IMR-90 (cell line): ENCODE measurements at regions not wholly inside any gene's neighbourhood (a gene's known extent, or its start where the extent isn't known, plus 50 kb on each side); places are given as distances from the start of the nearest gene placed in this dataset.
A peak's percentile ranks its signal among the peaks of the same experiment; 100 is the strongest.

Source experiments
- ATAC-seq: fragments of 200-7000 bp; cut with Tn5 transposase; 2 replicates; pipeline ENCODE4 v1.9.1; 2020; ENCODE audit warnings: low read depth, mild to moderate bottlenecking, moderate library complexity
- BruUV-seq: library from RNA; stranded (reverse); fragments of 400-500 nt; replicated peaks from 2 replicates; lab custom pipeline; 2021; lab: Mats Ljungman, UMichigan
- CTCF ChIA-PET: fragments of 300-600 bp; formaldehyde crosslinking; extraction: SDS; loops from one replicate; lab custom pipeline; 2021; ENCODE audit warnings: antibody characterized with exemption; lab: Yijun Ruan, JAX
- POLR2A ChIA-PET: fragments of 300-600 bp; sonication (Branson Sonifier 250); formaldehyde crosslinking; loops from one replicate; lab custom pipeline; 2022; ENCODE audit warnings: antibody characterized with exemption; ENCODE audit not compliant: unreplicated experiment; lab: Charles Lee
- DNase-seq: peaks from one replicate; pipeline ENCODE4 v3.0.0; 2013
- H2AFZ ChIP-seq: replicated peaks from 2 replicates; pipeline ENCODE3; 2013; ENCODE audit warnings: low read length, mild to moderate bottlenecking; ENCODE audit not compliant: poor library complexity
- H2AK5ac ChIP-seq: 2 replicates; pipeline ENCODE4 v1.6.1; 2013; ENCODE audit warnings: low read depth, low read length, inconsistent platforms
- H2AK9ac ChIP-seq: replicated peaks from 2 replicates; pipeline ENCODE3; 2013; ENCODE audit warnings: mild to moderate bottlenecking, low read depth, low read length, moderate library complexity; ENCODE audit not compliant: poor library complexity
- H2BK120ac ChIP-seq: 2 replicates; pipeline ENCODE4 v1.6.1; 2013; ENCODE audit warnings: low read depth, low read length, inconsistent platforms
- H2BK15ac ChIP-seq: 3 replicates; pipeline ENCODE4 v1.6.1; 2013; ENCODE audit warnings: low read depth, low read length, inconsistent platforms
- H2BK20ac ChIP-seq: 2 replicates; pipeline ENCODE4 v1.6.1; 2013; ENCODE audit warnings: low read depth, mild to moderate bottlenecking, inconsistent platforms, low read length, moderate library complexity
- H2BK5ac ChIP-seq: 2 replicates; pipeline ENCODE4 v1.6.1; 2013; ENCODE audit warnings: mild to moderate bottlenecking, low read depth, low read length, inconsistent platforms; ENCODE audit not compliant: poor library complexity, severe bottlenecking
- H3K14ac ChIP-seq: replicated peaks from 2 replicates; pipeline ENCODE4 v1.6.1; 2013; ENCODE audit warnings: low read depth, low read length, inconsistent platforms
- H3K18ac ChIP-seq: 2 replicates; pipeline ENCODE4 v1.6.1; 2013; ENCODE audit warnings: low read depth, low read length, control low read depth
- H3K23ac ChIP-seq: 2 replicates; pipeline ENCODE4 v1.6.1; 2013; ENCODE audit warnings: low read depth, low read length, inconsistent platforms
- H3K27ac ChIP-seq: 2 replicates; pipeline ENCODE4 v1.5.1; 2013; ENCODE audit warnings: mild to moderate bottlenecking, control low read depth, low read length; ENCODE audit not compliant: insufficient read depth
- H3K27me3 ChIP-seq: 2 replicates; pipeline ENCODE4 v1.6.1; 2013; ENCODE audit warnings: low read length; ENCODE audit not compliant: control insufficient read depth, insufficient read depth
- H3K36me3 ChIP-seq: 2 replicates; pipeline ENCODE4 v1.6.1; 2013; ENCODE audit warnings: low read length, mixed read lengths; ENCODE audit not compliant: control insufficient read depth, insufficient read depth
- H3K4ac ChIP-seq: 2 replicates; pipeline ENCODE4 v1.6.1; 2013; ENCODE audit warnings: low read depth, low read length, inconsistent platforms
- H3K4me1 ChIP-seq: 2 replicates; pipeline ENCODE4 v1.6.1; 2013; ENCODE audit warnings: low read length, mixed read lengths; ENCODE audit not compliant: control insufficient read depth, insufficient read depth
- H3K4me2 ChIP-seq: 2 replicates; pipeline ENCODE4 v1.6.1; 2013; ENCODE audit warnings: low read depth, mild to moderate bottlenecking, control low read depth, low read length, moderate library complexity
- H3K4me3 ChIP-seq: 2 replicates; pipeline ENCODE4 v1.5.1; 2013; ENCODE audit warnings: low read depth, mild to moderate bottlenecking, control low read depth, low read length, moderate library complexity; ENCODE audit not compliant: insufficient read depth
- H3K56ac ChIP-seq: 2 replicates; pipeline ENCODE4 v1.6.1; 2013; ENCODE audit warnings: low read length, inconsistent platforms; ENCODE audit not compliant: insufficient read depth; ENCODE audit errors: extremely low read depth
- H3K79me1 ChIP-seq, 2 experiments: 2 replicates each; pipeline ENCODE4 v1.6.1; 2013; ENCODE audit warnings: low read length in 2 of 2, inconsistent platforms in 1 of 2, low read depth in 1 of 2
- H3K9ac ChIP-seq: 2 replicates; pipeline ENCODE4 v1.6.1; 2013; ENCODE audit warnings: low read depth, low read length, control low read depth
- H3K9me1 ChIP-seq: 2 replicates; pipeline ENCODE4 v1.6.1; 2013; ENCODE audit warnings: low read length, inconsistent platforms; ENCODE audit not compliant: insufficient read depth
- H3K9me3 ChIP-seq: 2 replicates; pipeline ENCODE4 v1.6.1; 2013; ENCODE audit warnings: low read length; ENCODE audit not compliant: control insufficient read depth, insufficient read depth
- H4K20me1 ChIP-seq: 2 replicates; pipeline ENCODE4 v1.6.1; 2013; ENCODE audit warnings: low read length, inconsistent platforms; ENCODE audit not compliant: insufficient read depth
- H4K5ac ChIP-seq: 2 replicates; pipeline ENCODE4 v1.6.1; 2013; ENCODE audit warnings: mild to moderate bottlenecking, low read depth, low read length, control low read depth
- H4K8ac ChIP-seq, 2 experiments: 2 replicates each; pipeline ENCODE4 v1.6.1; 2013; ENCODE audit warnings: low read depth in 2 of 2, low read length in 2 of 2, control low read depth in 1 of 2, inconsistent platforms in 1 of 2
- H4K91ac ChIP-seq: 2 replicates; pipeline ENCODE4 v1.6.1; 2013; ENCODE audit warnings: low read depth, low read length, inconsistent platforms; ENCODE audit not compliant: insufficient read depth
- BHLHE40 ChIP-seq: fragments of 150-350 bp; IDR thresholded peaks from 2 replicates; pipeline ENCODE4 v1.6.1; 2016; ENCODE audit warnings: mild to moderate bottlenecking, low read depth, low read length
- CEBPB ChIP-seq: IDR thresholded peaks from 2 replicates; pipeline ENCODE4 v1.6.1; 2012; ENCODE audit warnings: low read depth, low read length, improper control_type of control experiment
- CHD1 ChIP-seq: IDR thresholded peaks from 2 replicates; pipeline ENCODE4 v1.6.1; 2012; ENCODE audit warnings: low read depth, low read length, improper control_type of control experiment
- FOS ChIP-seq: fragments of 150-350 bp; IDR thresholded peaks from 2 replicates; pipeline ENCODE4 v1.6.1; 2016; ENCODE audit warnings: low read depth, low read length
- MAFK ChIP-seq: IDR thresholded peaks from 2 replicates; pipeline ENCODE4 v1.6.1; 2012; ENCODE audit warnings: low read depth, low read length, improper control_type of control experiment
- MAZ ChIP-seq: IDR thresholded peaks from 2 replicates; pipeline ENCODE4 v1.6.1; 2012; ENCODE audit warnings: low read depth, mild to moderate bottlenecking, low read length, improper control_type of control experiment, moderate library complexity, borderline replicate concordance
- NFE2L2 ChIP-seq: fragments of 150-350 bp; IDR thresholded peaks from 2 replicates; pipeline ENCODE4 v1.6.1; 2016; ENCODE audit warnings: low read depth, mild to moderate bottlenecking, low read length
- POLR2A ChIP-seq: IDR thresholded peaks from 2 replicates; pipeline ENCODE4 v1.6.1; 2012; ENCODE audit warnings: mild to moderate bottlenecking, low read depth, low read length
- RAD21 ChIP-seq: IDR thresholded peaks from 2 replicates; pipeline ENCODE4 v1.6.1; 2012; ENCODE audit warnings: low read length, improper control_type of control experiment
- RFX5 ChIP-seq: IDR thresholded peaks from 2 replicates; pipeline ENCODE4 v1.8.0; 2012; ENCODE audit warnings: low read depth, mild to moderate bottlenecking, low read length, moderate library complexity
- USF2 ChIP-seq: fragments of 150-350 bp; IDR thresholded peaks from 2 replicates; pipeline ENCODE4 v1.6.1; 2017; ENCODE audit warnings: mild to moderate bottlenecking, antibody characterized with exemption, low read length, low read depth
- WGBS, 2 experiments: methylation state at CpG; one replicate each; pipeline versions ENCODE4 v1.1.5 to v1.1.7; 2013; ENCODE audit warnings: missing lambda C conversion rate in 2 of 2; ENCODE audit not compliant: insufficient read length in 1 of 2; ENCODE audit errors: extremely low coverage in 2 of 2; 5-methylcytosine and 5-hydroxymethylcytosine counted together
- dilution Hi-C: fragments of 300-500 bp; cut with HindIII; formaldehyde crosslinking; loops from one replicate; pipeline ENCODE4 v1.14.3; 2018; ENCODE audit warnings: low sequenced_read_pairs; ENCODE audit not compliant: unreplicated experiment
- in situ Hi-C: fragments of 300-500 bp; cut with MboI; formaldehyde crosslinking; loops from 3 replicates; pipeline ENCODE4 v1.14.3; 2019; ENCODE audit warnings: low sequenced_read_pairs, inconsistent platforms, mixed read lengths
- intact Hi-C: fragments of 100-400 bp; cut with micrococcal nuclease; formaldehyde crosslinking; loops from 2 replicates; pipeline ENCODE4 v1.10.0; 2022
- TF ChIP-seq, protein P1 (sequence below): conservative IDR thresholded peaks from 2 replicates; pipeline ENCODE4 v1.5.1; 2012; ENCODE audit warnings: mild to moderate bottlenecking, low read depth, low read length, improper control_type of control experiment

GRCh38 chr5:167998148-167998767, 293.2 kb upstream of the WWC1 start:
- H2BK120ac ChIP-seq: no peak overlapping the region
- ATAC-seq (no peak), DNase-seq (peak; percentile 6)
- no peak overlapping the region for H2AK9ac ChIP-seq
- H2BK15ac ChIP-seq: no peak overlapping the region
- H3K27me3 ChIP-seq: no peaks in the 10 kb centered on the region
- dilution Hi-C loops (no loop called here), in situ Hi-C loops (no loop called here), intact Hi-C loops (no loop called here)
- no peaks in the 10 kb centered on the region for H3K36me3 ChIP-seq
- H3K27ac ChIP-seq: no peak overlapping the region
- H4K91ac ChIP-seq: no peak overlapping the region
- no peak overlapping the region for H3K14ac ChIP-seq
- 20% methylated on average over 1 of the region's 6 CpGs; no CpG with 5 or more reads in 1 of the 2 experiments for WGBS, 2 experiments
- TF ChIP-seq RAD21: no peak
- TF ChIP-seq POLR2A: no peak
- TF ChIP-seq MAFK: no peak
- TF ChIP-seq MAZ: no peak
- TF ChIP-seq CEBPB: no peak
- TF ChIP-seq, protein P1, sequence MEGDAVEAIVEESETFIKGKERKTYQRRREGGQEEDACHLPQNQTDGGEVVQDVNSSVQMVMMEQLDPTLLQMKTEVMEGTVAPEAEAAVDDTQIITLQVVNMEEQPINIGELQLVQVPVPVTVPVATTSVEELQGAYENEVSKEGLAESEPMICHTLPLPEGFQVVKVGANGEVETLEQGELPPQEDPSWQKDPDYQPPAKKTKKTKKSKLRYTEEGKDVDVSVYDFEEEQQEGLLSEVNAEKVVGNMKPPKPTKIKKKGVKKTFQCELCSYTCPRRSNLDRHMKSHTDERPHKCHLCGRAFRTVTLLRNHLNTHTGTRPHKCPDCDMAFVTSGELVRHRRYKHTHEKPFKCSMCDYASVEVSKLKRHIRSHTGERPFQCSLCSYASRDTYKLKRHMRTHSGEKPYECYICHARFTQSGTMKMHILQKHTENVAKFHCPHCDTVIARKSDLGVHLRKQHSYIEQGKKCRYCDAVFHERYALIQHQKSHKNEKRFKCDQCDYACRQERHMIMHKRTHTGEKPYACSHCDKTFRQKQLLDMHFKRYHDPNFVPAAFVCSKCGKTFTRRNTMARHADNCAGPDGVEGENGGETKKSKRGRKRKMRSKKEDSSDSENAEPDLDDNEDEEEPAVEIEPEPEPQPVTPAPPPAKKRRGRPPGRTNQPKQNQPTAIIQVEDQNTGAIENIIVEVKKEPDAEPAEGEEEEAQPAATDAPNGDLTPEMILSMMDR: no peak
- TF ChIP-seq RFX5: no peak
- TF ChIP-seq USF2: no peak
- no peak for TF ChIP-seq FOS
- no peak for TF ChIP-seq CHD1
- no peak for TF ChIP-seq NFE2L2
- TF ChIP-seq BHLHE40: no peak
- H2BK20ac ChIP-seq: no peak overlapping the region
- H2AFZ ChIP-seq: no peak overlapping the region
- H4K20me1 ChIP-seq: no peaks in the 10 kb centered on the region
- no TSS peak for BruUV-seq
- no peak overlapping the region for H3K9ac ChIP-seq
- no peaks in the 10 kb centered on the region for H3K9me3 ChIP-seq
- H2AK5ac ChIP-seq: no peak overlapping the region
- no peaks in the 10 kb centered on the region for H3K79me1 ChIP-seq
- H3K4me1 ChIP-seq: no peaks in the 10 kb centered on the region
- no peak overlapping the region for H3K4me3 ChIP-seq
- POLR2A ChIA-PET: no interaction called here
- H3K18ac ChIP-seq: no peak overlapping the region
- CTCF ChIA-PET: interaction anchor here (0.9 kb wide), 1 partner anchor 12 kb away, joined by 3 read pairs; no protein-coding TSS in a partner anchor
- no peak overlapping the region for H4K8ac ChIP-seq
- no peak overlapping the region for H3K4ac ChIP-seq
- no peak overlapping the region for H4K5ac ChIP-seq
- H3K56ac ChIP-seq: no peak overlapping the region
- H3K4me2 ChIP-seq: no peak overlapping the region
- H3K23ac ChIP-seq: no peak overlapping the region
- H2BK5ac ChIP-seq: no peak overlapping the region
- no peaks in the 10 kb centered on the region for H3K9me1 ChIP-seq
